UCSD-AML1 (cell line): ENCODE measurements at regions not wholly inside any gene's neighbourhood (a gene's known extent, or its start where the extent isn't known, plus 50 kb on each side); places are given as distances from the start of the nearest gene placed in this dataset.
"Not testable (repeated sequence)": the region's sequence is repeated elsewhere in the genome, so short reads cannot be mapped to it uniquely, and the experiment has no call there.

Experiments
- DNase-seq: peaks from one replicate; lab custom pipeline; 2025; ENCODE audit not compliant: unreplicated experiment; lab: John Stamatoyannopoulos, UW

DNA sequence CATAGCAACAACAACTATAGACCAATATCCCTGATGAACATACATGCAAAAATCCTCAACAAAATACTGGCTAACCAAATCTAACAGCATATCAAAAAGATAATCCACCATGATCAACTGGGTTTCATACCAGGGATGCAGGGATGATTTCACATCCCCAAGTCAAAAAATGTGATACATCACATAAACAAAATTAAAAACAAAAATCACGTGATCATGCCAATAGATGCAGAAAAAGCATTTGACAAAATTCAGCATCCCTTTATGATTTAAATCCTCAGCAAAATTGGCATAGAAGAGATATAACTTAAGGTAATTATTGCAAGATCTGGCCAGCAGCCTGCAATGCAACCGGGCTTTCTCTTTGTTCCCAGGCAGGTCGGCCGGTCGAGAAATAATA, 735.1 kb upstream of the SGO1 start:
- DNase-seq = not testable (repeated sequence)

DNA sequence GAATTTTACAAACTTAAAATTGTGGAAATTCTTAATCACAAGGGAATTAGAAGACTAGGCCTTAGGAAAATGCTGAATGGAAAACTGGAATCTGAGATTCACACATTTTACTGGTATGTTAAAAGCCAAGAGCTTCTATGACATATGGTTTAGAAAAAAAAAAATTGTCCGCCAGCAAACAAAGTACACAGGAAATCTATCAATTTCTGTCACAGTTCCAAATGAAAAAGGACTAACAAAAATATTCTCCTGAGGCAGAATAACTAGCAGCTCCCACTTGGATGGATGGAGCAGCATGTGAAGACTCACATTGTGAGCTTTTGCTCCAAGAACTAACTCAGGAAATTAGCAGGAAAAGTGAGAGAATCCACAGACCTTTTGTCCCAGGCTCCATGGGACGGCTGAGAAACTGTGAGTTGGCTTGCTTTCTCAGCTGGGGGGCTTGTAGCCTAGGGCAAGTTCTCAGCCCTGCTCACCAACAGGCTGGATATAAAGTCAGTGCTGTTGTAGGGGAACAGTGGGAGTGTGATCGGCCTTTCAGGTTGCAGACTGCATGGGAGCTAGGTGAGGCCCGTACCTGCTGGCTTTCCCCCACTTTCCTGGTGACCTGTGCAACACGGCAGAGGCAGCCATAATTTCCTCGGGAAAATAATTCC, 731.1 kb upstream of the SGO1 start:
- no peak for DNase-seq

DNA sequence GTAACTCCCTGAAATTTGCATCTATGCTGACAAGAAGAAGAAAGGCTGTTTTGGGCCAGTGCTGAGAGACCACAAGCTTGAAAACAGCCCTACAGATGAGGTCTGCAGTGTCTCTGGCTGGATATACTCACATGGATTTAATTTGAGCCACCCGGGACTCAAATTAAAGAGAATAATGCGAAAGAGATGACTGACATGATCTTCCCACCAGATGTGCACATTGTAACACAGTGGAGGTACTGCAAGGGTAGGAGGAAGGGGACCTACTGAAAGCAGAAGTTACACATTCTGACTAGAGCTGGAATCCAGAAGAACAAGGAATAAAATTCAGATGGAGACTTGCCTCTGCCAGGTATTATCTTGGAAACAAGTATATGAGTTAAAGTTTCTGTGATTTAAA, 728.3 kb upstream of the SGO1 start:
- no peak for DNase-seq

DNA sequence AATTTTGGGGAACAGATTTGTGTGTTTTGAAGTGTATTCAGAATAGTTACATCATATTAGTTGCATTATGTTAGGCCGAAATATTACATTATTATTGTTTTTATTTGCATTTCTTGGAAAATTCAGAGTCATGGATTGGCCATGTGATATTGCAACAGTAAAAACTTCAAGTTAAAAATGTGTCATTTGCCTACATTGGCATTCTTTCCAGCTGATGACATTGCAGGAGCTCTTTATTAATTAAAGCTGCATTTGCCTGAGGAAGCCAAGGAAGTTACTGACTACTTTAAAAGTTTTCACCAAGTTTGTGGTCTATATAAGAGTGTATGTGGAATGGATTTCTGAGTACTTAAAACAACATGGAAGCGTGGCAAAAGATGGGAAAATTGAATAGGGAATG, 726.4 kb upstream of the SGO1 start:
- DNase-seq = no peak

DNA sequence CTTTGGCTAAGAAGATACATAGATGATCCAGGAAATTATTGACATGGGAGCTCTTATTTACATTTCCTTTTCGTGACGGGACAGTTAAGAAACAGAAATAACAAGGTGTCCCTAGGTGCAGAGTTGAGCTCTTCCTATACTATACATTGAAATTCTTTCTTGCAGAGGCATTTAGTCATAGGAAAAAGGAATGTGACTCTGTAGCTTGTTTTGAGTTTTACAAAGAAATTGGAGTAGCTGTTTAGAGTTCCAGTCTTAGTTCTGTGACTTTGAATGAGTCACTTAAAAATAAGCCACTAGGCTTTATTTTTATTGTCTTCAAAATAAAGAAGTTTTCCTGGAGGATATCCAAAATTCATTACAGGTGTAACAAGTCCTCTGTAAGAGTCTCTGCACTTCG, 723.5 kb upstream of the SGO1 start:
- no peak for DNase-seq

GRCh38 chr3:20905210-20905805, 719.3 kb upstream of the SGO1 start:
- DNase-seq = no peak

- no peak for DNase-seq
Measured at GRCh38 chr3:20904671-20905070, 718.7 kb upstream of the SGO1 start.

GRCh38 chr3:20898962-20899361, 713.0 kb upstream of the SGO1 start:
- DNase-seq = no peak

- no peak for DNase-seq
Measured at GRCh38 chr3:20890111-20890519, 704.1 kb upstream of the SGO1 start.

- no peak for DNase-seq
Measured at GRCh38 chr3:20878691-20879090, 692.7 kb upstream of the SGO1 start.

- DNase-seq = no peak
Measured at GRCh38 chr3:20873235-20873634, 687.2 kb upstream of the SGO1 start.

GRCh38 chr3:20870106-20870899, 684.3 kb upstream of the SGO1 start:
- DNase-seq = no peak

- DNase-seq = no peak
Measured at GRCh38 chr3:20865803-20866202, 679.8 kb upstream of the SGO1 start.

- DNase-seq = no peak
Measured at GRCh38 chr3:20861454-20861853, 675.4 kb upstream of the SGO1 start.

DNA sequence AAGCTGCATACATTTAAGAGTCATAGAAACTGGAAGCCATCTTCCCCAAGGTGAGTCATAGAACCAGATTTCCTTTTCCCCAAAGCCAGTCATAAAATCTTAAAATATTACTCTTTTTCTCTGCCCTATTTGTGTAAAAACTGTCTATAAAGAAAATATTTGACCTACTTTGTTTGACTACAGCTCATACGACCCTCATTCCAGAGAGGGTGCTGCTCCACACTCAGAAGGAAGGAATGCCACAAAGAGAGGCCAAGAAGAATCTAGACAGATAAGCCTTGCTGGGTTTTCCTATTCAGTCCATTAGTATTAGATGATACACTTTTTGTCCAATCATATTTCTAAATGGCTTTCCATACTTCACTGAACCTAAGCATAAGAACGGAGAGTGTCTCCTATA, 671.6 kb upstream of the SGO1 start:
- no peak for DNase-seq

GRCh38 chr3:20853890-20854289, 667.9 kb upstream of the SGO1 start:
- no peak for DNase-seq

GRCh38 chr3:20852712-20853111, 666.7 kb upstream of the SGO1 start:
- no peak for DNase-seq

- DNase-seq = no peak
Measured at GRCh38 chr3:20849975-20850374, 664.0 kb upstream of the SGO1 start.

DNA sequence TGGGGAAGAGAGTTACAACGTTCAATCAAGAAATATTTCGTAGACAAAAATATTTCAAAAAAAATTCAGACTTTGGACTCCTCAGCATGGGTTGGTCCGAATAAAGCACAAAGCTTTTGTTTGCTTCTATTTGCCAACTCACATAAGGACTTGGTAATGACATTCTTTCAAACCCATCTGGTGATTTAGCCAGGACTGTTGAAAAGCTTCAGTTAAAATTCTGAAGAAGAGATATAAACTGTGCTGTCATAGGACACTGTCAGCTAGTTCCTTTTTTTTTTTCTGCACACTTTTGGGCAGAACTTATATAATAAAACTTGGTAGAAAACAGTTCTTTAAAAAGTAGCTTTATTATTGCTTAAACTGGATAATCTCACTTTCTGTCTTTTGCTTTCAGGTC, 660.8 kb upstream of the SGO1 start:
- DNase-seq = no peak

DNA sequence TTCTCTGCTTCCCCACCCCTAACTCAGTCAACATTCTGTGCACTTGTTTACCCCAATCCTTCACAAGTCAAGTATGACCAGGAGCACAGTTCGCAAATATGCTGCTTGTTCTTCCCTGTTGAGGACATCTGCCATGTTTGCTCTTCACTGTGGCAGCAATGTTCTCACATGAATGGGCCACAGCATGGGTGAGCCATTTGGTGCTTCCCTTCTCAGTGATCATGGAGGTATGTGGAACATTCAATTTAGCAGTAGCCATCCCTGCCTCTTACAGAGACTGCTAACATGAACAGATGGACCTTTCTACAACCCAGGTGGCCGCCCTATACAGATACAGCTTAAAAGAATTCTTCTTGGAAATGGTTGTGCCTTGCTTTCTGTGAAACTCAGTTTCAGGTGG, 660.1 kb upstream of the SGO1 start:
- no peak for DNase-seq

DNA sequence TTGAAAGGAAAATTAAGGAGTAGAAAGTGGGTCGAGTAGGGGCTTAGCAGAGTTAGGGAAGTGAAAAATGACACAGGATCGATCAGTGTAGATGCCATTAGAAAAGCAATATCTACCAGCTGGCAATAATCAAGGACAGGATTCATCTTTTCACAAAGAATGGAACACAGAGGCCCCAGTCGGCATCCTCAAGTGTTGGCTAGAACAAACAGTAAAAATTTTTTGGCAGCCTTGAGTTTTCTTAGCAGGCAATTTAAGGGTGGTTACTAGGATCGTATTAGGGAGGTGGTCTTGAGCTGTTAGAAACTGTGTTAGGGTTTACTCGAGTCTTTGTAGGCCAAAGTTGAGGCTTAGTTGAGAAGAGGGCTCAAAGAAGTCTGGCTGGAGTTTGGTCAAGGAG, 658.8 kb upstream of the SGO1 start:
- no peak for DNase-seq
